ENCODE measurements at regions not wholly inside any gene's neighbourhood (a gene's known extent, or its start where the extent isn't known, plus 50 kb on each side); places are given as distances from the start of the nearest gene placed in this dataset.

- peak in 1 of 4 experiments; percentile 46 for DNase-seq (ENCODE audit: extremely low read depth in 1 of 4, low spot score in 3 of 4)
- Histone ChIP-seq H3K27me3 (ENCODE audit: control insufficient read depth in 2 of 2, insufficient read depth in 2 of 2, low read length in 2 of 2) (peaks cover 0 to 3% of the 10 kb centered on the region in 2 experiments; a peak in 1 of 5 replicates), H3K4me1 (replicated peaks in 1 of 2; ENCODE audit: control insufficient read depth in 2 of 2, insufficient read depth in 2 of 2, low read length in 2 of 2) (peaks cover 0 to 13% of the 10 kb centered on the region in 2 experiments; a peak in 4 of 5 replicates), H3K4me2 (ENCODE audit: insufficient read depth, low read length) (no peak overlapping the region), H4K20me1 (replicated peaks; ENCODE audit: control insufficient read depth, insufficient read depth, low read length) (no peaks in the 10 kb centered on the region), H2AFZ (ENCODE audit: low read depth, low read length) (peak overlapping the region; percentile 30), H3K36me3 (ENCODE audit: control insufficient read depth, insufficient read depth, low read length) (no peaks in the 10 kb centered on the region), H3K9me3 (replicated peaks; ENCODE audit: control insufficient read depth, insufficient read depth, low read depth, low read length) (peaks cover 4% of the 10 kb centered on the region; the same call in 1 of the 2 replicates), H3K27ac (ENCODE audit: extremely low read depth, low read depth, low read length) (no peak overlapping the region), H3K4me3 (no peak overlapping the region), H3K9me1 (ENCODE audit: control insufficient read depth, insufficient read depth, low read length) (no peaks in the 10 kb centered on the region), H3K9ac (ENCODE audit: insufficient read depth in 1 of 2, low read depth in 2 of 2, low read length in 2 of 2) (peak overlapping the region in 1 of 2 experiments; percentile 4; a peak in 2 of 4 replicates), H3K79me2 (ENCODE audit: control insufficient read depth, insufficient read depth, low read length) (no peaks in the 10 kb centered on the region)
- CTCF ChIA-PET (ENCODE audit: low intra/inter-chr PET ratio), result no interaction called here
- peak; percentile 46 for ATAC-seq
- BruUV-seq (replicated peaks), result no TSS peak
- no peak for FAIRE-seq
- POLR2A ChIA-PET, result interaction anchor here (0.9 to 1.8 kb wide), 5 partner anchors 9 to 47 kb away, joined by 4 to 9 read pairs (median 4); no protein-coding TSS in a partner anchor
- 6% methylated on average over 12 of the region's 12 CpGs for WGBS (ENCODE audit: insufficient coverage, low coverage, missing lambda C conversion rate)
- in situ Hi-C loops (cut with MboI), result no loop called here
- intact Hi-C loops (cut with micrococcal nuclease), result no loop called here
- TF ChIP-seq MCM2 (IDR thresholded peaks at IDR 0.05; ENCODE audit: low read depth), result no peak
- 0 out of 2 replicates have a peak, but pooled peaks have one; percentile 13 for TF ChIP-seq ZNF449 (CRISPR knock-in tag; IDR thresholded peaks at IDR 0.05)
- peak in 1 of 2 experiments; percentile 42; a peak in 1 of 4 replicates for TF ChIP-seq MAZ (CRISPR knock-in tag; conservative IDR thresholded peaks at IDR 0.05 in 1 of 2, IDR thresholded peaks at IDR 0.05 in 1 of 2)
- no peak for TF ChIP-seq E2F8 (IDR thresholded peaks at IDR 0.05; ENCODE audit: low read depth, partially characterized antibody)
- no peak for TF ChIP-seq NR2F6 (CRISPR knock-in tag; IDR thresholded peaks at IDR 0.05)
- no peak for TF ChIP-seq ARID2 (IDR thresholded peaks at IDR 0.05)
- 0 out of 2 replicates have a peak, but pooled peaks have one; percentile 20 for TF ChIP-seq NR2C2 (CRISPR knock-in tag; IDR thresholded peaks at IDR 0.05)
- TF ChIP-seq NR2C2 (tag; IDR thresholded peaks at IDR 0.05), result no peak
- TF ChIP-seq CHD1 (IDR thresholded peaks at IDR 0.05; ENCODE audit: low read length), result no peak
- peak; percentile 59 for TF ChIP-seq ZFP36 (IDR thresholded peaks at IDR 0.05; ENCODE audit: low read depth, low read length, partially characterized antibody)
Observed at GRCh38 chr1:235022341-235022980, 106.2 kb downstream of the TOMM20 start.

All from K562 (cell line).